Fibroblast of peridontal ligament (primary cell): ENCODE measurements at regions not wholly inside any gene's neighbourhood (a gene's known extent, or its start where the extent isn't known, plus 50 kb on each side); places are given as distances from the start of the nearest gene placed in this dataset.

Experiments
- DNase-seq: peaks from one replicate; pipeline ENCODE4 v3.0.0-alpha.2; 2010; ENCODE audit errors: extremely low read depth

DNA sequence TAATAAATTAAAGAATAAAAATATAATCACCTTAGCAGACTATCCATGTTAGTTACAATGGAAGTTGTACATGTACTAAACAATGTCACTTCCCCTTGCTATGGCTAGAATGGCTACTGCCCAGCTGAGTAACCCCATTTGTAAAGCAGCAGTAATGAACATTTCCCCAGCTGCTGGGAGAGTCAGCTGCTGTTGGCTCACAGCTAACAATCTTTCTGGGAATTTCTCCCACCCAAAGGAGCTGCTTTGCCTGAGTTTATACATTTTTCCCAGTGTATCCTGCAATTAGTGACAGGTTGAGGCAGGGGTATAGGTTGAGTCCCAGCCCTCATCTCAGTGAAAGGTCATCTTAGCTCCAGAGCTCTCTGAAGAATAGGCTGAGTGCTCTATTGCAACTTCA, 665.6 kb upstream of the KLHL29 start:
- no peak for DNase-seq

DNA sequence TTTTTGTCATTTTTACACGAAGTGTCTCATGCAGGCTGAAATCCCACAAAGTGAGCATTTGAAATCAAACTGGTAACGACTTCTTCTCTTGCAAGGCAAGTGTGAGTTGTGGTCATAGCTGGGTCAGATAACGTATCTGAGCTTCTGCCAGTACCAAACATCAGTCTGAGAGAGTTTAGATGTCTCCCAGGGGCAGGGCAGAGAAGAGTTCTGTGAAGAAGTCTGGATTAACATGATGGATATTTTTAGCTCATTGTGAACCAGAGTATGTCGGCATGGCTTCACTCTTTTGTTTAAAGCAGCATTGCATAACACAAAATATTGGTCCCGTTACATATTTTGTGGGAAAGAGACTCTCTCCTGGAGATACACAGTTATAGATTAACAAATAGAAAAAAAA, 655.5 kb upstream of the KLHL29 start:
- no peak for DNase-seq

DNA sequence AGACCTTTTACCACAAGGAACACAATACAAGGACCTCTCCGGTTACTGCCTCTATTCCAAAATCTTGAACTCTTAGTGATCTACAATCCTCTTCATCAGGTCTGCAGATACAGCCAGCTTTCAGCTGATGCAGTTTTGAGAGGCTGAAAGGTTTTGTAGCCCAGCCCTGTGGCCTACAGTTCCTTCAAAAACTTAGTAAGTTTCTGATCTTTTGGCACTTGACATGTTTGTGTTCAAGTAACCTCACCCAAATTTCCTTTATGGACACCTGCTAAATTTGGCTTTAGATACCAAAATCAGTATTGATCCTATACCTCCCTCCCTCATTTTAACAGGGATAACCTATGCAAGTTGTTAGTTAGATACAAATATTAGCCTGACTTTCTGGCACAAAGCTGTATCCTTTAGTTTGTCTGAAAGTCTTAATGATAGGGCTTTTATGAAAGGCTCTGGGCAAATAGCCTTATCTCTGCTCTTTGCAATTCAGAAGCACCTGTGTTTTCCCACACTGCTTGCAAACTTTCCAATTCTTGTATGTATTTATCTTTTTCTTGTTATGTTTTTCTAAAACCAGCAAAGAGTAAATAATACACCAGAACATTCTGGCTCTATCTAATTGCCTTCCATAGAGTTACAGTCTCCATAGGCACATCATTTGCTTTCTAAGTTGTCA, 650.5 kb upstream of the KLHL29 start:
- no peak for DNase-seq

DNA sequence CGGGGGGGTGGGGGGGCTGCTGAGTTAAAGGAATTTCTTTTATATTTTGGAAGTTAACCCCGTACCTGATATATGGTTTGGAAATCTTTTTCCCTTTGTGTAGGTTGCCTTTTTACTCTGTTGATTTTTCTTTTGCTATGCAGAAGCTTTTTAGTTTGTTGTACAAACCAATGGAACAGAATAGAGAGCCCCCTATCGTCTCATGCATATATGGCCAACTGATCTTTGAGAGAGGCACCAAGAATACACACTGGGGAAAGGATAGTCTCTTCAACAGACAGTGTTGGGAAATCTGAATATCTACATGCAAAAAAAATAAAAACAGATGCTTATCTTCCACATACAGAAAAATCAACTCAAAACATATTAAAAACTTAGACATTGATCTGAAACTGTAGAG, 647.8 kb upstream of the KLHL29 start:
- no peak for DNase-seq

DNA sequence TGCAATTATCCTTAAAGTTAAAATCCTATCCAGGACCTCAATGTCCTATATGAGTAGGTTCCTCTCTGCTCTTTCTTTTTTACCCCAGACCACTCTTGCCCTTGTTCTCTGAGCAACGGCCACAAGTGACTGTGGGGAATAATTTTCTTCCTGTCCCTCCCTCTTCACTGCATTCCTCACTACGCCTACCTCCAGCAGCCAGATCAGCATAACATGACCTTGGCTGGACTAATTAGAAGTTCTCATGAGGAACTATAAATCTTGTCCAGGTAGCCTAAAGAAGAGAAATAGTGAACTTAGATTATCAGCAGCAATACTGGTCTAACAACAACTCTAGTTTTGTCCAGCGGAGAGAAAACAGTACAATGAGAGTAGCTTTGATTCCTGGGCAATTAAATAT, 643.8 kb upstream of the KLHL29 start:
- no peak for DNase-seq

DNA sequence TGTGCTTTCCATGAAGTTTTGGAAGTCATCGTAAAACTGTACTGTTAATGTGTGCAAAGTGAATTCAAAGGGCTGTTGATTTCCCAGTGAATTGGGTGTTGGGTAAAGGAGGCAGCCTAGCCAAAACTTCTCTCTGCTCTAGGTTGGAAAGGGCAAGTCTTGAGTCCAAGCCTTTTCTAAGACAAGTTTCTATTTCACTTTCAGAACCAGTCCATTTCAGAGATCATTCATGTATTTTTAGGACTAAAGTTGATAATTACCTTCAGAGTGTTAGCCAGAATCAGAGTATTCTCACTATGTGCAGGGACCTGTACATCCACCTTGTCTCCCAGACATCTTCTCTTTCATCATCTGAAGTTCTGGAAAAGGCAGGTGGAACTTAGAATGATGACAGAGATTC, 636.1 kb upstream of the KLHL29 start:
- no peak for DNase-seq

DNA sequence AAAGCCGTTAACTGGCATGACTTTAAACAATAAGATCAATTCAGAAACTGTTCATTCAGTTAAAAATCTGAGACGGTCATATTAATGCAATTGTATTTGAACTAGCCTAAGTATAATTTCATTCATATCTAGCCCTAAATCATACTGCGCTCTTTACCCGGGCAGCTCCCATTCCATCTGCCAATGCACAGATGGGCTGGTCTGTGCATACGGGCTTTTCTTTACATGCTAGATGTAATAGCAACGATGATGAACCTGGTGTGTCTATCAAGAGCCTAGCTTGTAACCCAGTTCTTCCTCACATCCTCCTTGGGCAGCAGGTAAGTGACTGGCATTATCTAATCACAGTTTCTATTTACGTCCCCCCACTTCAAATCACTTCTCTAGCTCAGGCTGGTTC, 631.5 kb upstream of the KLHL29 start:
- DNase-seq = no peak

DNA sequence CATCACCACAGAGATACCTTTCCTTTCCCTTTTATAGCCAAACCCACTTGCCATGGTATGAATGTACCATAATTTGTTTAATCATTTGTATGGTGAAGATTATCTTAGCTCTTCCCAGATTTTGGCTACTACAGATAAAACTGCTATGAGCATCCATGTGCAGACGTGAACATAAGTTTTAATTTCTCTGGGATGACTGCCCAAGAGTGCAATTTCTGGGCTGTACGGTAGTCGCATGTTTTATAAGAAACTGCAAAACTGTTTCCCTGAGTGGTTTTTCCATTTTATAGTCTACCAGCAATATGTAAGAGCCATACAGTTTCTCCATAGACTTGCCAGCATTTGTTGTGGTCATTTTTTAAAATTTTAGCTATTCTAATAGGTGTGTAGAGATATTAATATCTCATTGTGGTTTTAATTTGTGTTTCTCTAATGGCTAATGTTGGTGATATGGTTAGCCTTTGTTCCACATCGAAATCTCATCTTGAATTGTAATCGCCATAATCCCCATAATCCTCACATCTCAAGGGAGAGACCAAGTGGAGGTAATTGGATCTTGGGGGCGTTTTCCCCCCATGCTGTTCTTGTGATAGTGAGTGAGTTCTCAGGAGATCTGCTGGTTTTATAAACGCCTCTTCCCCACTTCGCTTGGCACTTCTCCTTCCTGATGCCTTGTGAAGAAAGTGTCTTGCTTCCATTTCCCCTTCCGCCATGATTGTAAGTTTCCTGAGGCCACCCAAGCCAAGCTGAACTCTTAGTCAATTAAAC, 628.5 kb upstream of the KLHL29 start:
- DNase-seq = no peak

DNA sequence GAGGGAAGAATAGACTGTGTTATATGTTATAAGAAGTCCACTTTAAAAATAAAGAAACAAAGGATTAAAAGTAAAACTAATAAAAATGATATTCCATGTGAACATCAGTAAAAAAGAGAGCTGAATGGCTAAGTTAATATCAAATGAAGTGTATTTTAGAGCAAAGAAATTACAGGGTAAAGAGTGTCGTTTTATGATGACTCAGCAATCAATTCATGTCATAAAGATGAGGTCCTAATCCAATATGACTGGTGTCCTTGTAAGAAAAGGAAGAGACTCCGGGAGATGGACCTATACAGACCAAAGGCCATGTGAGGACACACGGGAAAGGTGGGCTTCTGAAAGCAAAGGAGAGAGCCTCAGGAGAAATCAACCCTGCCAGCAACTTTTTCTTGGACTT, 615.5 kb upstream of the KLHL29 start:
- no peak for DNase-seq

DNA sequence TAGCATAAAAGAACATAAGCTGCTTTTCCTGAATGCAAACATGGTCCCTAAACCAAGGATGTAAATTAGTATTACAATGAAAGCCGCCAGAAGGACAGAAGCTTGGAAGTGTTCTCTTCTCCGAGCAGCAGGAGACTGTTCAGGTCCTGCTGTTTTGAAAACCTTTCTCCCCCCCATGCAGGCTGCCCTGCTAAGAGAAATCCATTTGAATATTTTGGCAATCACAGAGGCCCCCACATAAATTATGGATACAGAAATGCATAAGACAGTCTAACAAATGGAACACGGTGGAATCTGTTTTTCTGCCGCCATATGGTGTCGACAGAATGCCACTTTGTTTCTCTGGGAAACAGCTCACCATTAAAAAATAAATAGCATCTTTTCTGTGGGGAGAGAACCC, 600.4 kb upstream of the KLHL29 start:
- DNase-seq = no peak

DNA sequence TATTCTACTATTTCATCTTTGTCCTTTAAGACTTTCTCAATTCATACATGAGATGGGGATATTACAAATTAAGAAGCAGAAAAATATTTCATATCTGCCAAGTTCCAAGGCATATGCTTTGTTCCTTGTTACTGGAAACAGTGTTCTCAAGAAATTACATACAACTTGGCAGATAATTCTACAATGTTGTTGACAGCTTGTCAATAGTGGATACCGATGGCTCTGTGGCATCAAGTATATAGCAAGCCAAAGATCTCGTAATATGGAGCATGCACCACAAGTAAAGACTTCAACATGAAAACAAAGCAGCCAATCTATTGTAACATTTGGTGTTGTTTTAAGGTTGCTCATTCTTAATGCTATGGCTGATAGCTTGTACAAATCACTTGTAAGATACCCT, 598.2 kb upstream of the KLHL29 start:
- DNase-seq = no peak

DNA sequence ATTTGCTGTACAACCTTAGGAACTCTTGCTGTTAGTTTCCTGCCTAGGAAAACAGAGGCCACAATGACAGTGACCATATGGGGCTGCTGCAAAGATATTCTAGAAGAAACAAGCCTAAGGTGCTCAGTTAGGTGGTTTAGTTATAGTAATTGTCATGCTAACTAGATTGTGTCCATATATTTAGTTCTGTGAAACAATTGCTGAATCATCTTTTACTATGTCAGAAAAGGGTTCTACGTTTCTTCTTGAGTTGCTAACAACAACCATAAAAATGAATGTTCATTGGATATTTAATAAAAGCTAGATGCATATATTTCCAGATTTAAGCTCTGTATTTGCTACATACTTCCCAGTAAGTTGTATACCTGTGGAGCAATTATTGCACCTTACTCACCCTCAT, 597.2 kb upstream of the KLHL29 start:
- no peak for DNase-seq

DNA sequence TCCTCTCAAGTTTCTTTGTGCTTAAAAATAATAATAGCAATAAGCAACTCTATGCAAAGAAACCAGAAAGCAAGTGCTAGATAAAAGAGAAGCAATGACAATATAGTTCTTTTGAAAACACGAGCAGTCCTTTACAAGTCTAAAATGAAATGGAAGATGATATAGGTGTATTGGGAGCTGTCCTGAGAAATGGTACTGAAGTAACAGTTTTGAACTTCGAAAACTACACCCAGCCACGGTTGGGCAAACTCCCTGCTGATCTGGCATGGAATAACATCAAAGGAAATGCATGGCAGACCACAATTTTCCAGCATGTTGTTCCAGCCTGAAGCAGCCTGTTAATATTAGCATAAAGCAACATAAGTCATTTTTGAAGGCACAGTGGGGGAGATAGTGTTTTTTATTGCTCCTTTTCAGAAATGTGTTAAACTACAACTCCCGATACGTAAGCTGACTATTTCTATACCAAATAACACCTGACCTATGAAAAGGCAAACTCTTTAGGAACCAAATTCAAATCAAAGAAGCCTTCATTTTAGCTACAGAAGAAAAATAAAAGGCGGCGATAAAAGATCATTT, 596.1 kb upstream of the KLHL29 start:
- no peak for DNase-seq

DNA sequence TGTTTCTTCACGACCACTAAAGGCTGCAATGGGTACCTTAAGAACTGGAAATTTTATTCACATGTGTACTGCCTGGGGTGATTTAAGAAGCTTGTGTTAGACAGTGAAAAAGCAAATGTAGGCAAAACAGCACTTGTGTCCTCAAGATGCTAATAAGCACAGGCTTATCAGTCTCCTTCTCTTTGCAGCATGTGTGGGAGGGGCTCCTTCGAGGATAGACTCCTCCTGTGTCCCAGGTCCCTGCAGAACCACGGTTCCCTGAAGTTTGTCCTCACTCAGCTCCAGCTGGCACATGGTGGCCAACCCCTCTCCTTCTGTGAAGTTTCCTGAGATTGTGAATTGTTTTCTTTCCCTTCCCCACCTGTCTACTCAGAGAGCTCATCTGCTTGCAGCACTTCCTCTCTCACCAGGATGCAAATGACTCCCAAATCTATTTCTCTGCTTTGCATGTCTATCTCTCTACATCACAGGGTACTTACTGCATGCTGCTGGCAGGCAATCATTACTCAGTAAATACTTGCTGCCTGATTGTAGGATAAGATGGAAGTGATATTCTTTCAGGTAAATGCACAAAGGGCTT, 589.6 kb upstream of the KLHL29 start:
- no peak for DNase-seq

DNA sequence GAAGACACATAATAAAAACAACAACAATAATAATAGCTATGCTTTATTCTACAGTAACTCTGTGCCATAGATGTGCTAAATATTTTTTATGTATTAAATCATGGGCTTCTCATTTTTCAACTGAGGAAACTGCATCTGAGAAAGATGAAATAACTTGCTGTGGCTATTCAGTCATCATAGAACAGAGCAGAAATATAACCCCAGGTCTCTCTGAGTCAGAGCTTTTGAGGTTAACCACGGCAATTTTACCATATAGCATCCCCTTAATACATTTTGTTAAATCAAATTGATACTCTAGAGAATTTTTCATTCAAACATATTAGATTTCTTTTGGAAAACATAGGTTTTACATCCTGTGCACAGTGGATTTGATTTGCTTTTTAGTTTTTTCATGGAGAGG, 586.6 kb upstream of the KLHL29 start:
- DNase-seq = no peak

DNA sequence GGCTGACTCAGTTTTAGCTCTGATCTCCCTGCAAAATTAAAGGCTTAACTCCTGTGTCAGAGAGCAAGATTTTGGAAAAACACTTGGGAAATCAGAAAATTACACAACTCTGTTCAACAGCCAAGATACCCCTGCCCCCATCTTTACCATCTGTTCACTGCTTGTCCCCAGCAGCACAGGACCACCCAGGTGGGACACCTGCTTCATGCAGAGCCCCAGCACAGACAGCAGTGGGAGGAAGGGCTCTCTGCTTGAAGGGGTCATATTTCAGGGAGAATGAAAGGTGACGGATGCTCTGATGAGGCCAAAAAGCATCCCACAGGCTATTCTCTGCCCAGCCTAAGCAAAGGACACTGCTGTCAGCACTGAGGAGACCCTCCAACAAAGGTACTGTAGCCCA, 584.6 kb upstream of the KLHL29 start:
- DNase-seq = no peak

DNA sequence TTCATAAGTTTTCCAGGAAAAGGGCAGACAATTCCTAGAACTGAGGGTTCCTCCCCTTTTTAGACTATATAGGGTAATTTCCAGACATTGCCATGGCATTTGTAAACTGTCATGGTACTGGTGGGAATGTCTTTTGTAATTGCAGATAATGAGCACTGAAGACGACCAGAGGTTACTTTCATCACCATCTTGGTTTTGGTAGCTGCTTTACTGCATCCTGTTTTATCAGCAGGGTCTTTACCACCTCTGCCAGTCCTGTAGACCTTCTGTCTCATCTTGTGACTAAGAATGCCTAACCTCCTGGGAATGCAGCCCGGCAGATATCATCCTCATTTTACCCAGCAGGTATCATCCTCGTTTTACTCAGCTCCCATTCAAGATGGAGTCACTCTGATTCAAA, 583.9 kb upstream of the KLHL29 start:
- no peak for DNase-seq

DNA sequence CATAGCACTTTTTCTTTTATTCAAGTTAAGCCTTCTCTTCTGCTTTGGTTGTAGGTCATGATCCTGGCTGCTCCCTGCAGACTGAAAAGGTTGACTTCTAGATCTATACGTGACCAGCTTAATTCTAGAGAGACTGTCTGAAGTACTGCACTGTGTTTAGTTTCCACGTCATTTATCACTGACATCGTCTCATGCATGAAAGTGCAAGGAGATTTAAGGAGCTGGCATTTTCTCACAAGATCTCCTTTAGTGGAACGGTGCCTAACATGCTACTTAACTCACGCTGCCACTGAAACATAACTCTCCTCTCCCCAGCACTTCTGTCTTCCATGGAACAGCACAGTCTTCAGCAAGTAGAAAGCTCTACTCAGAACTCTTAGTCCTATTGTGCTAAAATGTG, 583.0 kb upstream of the KLHL29 start:
- no peak for DNase-seq

DNA sequence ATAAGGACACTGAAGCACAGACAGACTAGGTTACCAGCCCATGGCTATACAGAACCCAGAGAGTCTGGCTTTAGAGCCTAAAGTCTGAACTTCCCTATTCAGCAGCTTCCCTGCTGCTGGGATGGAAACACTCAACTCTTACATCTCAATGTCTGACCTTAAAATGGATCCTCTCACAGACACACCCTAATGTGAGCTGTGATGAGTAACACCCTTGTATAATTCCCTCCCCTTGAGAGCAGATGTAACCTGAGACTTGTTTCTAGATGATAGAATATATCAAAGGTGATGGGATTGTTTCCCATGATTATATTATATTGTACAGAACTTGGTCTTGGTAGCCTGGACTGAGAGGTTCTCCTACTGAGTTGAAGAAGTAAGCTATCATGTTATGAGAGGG, 577.1 kb upstream of the KLHL29 start:
- DNase-seq = no peak

DNA sequence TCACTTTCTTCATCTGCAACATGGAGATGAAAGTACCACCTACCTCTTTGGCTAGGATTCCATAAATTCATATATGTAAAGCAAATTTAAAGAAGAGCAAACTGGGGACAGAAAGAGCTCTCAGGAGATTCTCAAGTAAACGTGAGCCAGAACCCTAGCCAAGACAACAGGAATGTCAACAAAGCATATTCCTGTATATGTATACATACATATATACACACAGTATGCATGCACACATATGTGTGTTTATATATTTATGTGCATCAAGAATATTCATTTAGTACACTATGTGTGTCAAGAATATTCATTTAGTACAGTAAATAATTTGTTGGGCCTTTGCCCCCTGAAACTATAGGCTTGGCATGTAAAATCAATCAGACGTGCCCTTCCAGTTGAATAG, 574.4 kb upstream of the KLHL29 start:
- no peak for DNase-seq

DNA sequence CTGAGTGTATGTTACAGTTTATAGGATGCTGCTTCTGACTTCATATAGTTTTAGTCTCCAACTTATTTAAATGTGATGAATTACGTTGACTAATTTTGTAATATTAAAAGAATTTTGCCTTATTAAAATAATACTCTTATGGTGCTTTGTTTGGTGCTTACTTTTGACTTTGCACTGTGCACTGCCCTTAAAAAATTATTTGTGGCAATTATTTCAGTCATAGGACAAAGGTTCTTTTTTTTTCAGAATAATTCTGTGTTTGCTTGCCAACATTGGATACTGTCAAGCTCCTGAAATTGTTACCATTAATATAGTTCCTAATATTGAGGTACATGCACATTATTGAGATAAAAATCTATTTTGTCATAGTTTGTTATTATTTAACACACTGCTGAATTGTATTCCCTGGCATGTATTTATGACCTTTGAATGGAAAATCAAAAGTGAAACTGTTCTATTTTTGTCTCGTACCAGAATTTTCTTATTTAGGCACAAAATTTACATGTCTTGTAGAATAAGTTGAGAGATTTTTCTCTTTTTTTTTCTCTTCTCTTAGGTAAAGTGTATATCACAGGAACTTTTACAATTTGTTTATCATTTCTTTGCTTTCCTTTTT, 572.8 kb upstream of the KLHL29 start:
- DNase-seq = no peak

DNA sequence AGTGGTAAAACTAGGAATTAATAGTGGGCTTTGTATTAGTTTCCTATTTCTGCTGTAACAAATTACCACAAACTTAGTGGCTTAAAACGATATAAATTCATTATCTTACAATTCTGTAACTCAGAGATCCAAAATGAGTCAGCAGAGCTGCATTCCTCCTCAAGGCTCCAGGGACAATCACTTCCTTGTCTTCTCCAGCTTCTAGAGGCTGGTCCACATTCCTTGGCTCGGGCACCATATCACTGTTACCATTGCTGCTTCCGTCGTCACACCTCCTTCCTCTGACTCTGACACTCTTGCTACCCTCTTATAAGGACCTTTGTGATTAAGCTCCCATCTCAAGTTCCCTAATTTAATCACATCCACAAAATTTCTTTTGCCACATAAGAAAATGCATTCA, 567.8 kb upstream of the KLHL29 start:
- DNase-seq = no peak

DNA sequence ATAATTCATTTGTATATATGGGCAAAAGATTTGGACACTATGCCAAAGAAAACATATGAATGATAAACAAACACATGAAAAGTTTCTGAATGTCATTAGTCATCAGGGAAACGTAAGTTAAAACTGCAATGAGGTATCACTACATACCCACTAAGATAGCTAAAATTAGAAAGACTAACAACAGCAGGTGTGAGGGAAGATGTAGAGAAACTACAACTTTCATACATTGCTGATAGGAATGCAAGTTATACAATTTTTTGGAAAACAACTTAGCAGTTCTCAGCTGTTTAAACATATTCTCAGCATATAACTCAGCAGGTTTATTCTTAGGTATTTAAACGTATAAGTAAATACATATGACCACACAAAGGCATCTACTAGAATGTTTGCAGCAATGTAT, 563.5 kb upstream of the KLHL29 start:
- DNase-seq = no peak
